ENCODE measurements at regions not wholly inside any gene's neighbourhood (a gene's known extent, or its start where the extent isn't known, plus 50 kb on each side); places are given as distances from the start of the nearest gene placed in this dataset.

DNA sequence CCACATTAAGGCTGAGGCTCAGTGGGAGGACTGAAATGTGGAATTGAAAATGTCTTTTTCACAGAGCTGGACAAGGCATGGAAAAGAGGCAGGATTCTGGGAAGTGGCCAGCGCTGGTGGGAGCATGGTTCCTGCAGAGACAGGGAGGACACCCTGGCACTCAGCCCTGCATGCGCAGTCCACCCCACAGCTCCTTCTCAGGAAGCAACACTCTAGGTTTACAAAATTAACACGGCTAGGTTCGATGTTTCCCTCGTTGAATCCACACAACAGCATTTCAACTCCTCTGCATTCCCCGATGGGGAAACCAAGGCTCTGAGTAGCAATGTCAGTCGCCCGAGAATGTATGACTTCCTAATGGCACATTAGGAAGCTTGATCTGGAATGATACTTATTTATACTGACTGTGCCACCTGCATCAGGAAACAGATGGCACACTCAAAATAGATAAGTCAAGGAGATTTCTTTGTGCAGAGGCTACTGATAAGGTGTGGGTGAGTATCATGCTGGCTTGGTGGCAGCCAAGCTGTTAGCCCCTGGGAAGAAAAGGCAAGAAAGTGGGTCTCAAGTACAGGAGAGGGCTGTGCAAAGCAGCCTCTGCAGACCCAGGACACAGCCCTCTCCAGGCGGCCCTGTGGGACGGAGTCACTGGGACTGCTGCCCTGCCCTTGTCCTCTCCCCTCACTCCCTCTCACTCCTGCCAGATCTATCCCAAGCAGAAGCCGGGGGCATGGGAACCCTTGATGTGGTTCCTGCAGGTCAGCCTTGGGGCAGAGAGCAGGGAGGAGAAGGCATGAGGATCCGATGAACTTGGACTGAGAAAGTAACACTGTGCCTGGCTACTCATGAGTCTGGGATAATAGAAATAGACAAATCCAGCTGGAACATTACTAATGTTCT is 158.4 kb upstream of the FHL2 start:
- no peaks in the 10 kb centered on the region for H3K4me1 ChIP-seq (ENCODE audit: insufficient read depth, low read length)
- no peaks in the 10 kb centered on the region for H3K36me3 ChIP-seq (ENCODE audit: insufficient read depth, low read length)
- no peak overlapping the region for H3K4me3 ChIP-seq (ENCODE audit: low read depth in 1 of 2, low read length in 2 of 2)
- no peaks in the 10 kb centered on the region for H3K79me2 ChIP-seq (ENCODE audit: insufficient read depth, low read length)
- H3K4me2 ChIP-seq (ENCODE audit: insufficient read depth, low read length): no peak overlapping the region
- H3K9ac ChIP-seq (ENCODE audit: low read depth, low read length): no peak overlapping the region
- no peak overlapping the region for H2AFZ ChIP-seq (ENCODE audit: low read depth, low read length)
- H4K20me1 ChIP-seq (ENCODE audit: insufficient read depth, low read length): no peaks in the 10 kb centered on the region; the same call in 1 of the 2 replicates
- no peak for TF ChIP-seq CTCF (IDR thresholded peaks at IDR 0.05; ENCODE audit: borderline replicate concordance, extremely low read depth, low read length, poor library complexity, severe bottlenecking)
- TF ChIP-seq EZH2 (IDR thresholded peaks at IDR 0.05; ENCODE audit: borderline replicate concordance, low read depth, low read length, severe bottlenecking): no peak
- no peaks in the 10 kb centered on the region for H3K27me3 ChIP-seq (ENCODE audit: insufficient read depth, low read length, poor library complexity)
- no peak overlapping the region for H3K27ac ChIP-seq (ENCODE audit: low read length)
- DNase-seq: no peak
- no peaks in the 10 kb centered on the region for H3K9me3 ChIP-seq (ENCODE audit: insufficient read depth, low read length, severe bottlenecking)
- ATAC-seq (ENCODE audit: insufficient read depth, low read depth): no peak

DNA sequence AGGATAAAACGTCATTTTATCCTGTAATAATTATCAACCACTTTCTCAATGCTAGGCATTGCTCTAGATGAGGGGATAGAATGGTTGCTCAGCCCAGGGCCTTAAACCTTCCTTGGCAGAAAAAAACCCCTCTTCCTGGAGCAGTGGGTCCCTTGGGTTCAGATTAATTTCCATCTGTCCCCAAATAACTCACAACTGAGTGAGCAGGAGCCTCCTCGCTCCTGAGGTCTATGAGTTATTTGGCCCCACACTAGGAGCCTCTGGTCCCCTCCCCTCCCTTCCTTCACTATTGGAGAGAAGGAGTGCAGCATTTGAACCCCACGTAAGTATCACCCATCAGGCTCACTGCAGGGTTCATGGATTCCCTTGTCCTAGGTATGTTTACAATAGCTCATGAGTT is 157.5 kb upstream of the FHL2 start:
- ATAC-seq (ENCODE audit: insufficient read depth, low read depth): no peak
- H3K27me3 ChIP-seq (ENCODE audit: insufficient read depth, low read length, poor library complexity): no peaks in the 10 kb centered on the region

GRCh38 chr2:105554235-105554634 is 155.4 kb upstream of the FHL2 start:
- Histone ChIP-seq H3K27ac (ENCODE audit: low read length) (no peak overlapping the region), H3K4me1 (ENCODE audit: insufficient read depth, low read length) (no peaks in the 10 kb centered on the region), H3K4me3 (ENCODE audit: low read depth in 1 of 2, low read length in 2 of 2) (no peak overlapping the region), H4K20me1 (ENCODE audit: insufficient read depth, low read length) (no peaks in the 10 kb centered on the region), H3K36me3 (ENCODE audit: insufficient read depth, low read length) (no peaks in the 10 kb centered on the region), H2AFZ (ENCODE audit: low read depth, low read length) (no peak overlapping the region), H3K79me2 (ENCODE audit: insufficient read depth, low read length) (no peaks in the 10 kb centered on the region), H3K27me3 (ENCODE audit: insufficient read depth, low read length, poor library complexity) (no peaks in the 10 kb centered on the region), H3K9ac (ENCODE audit: low read depth, low read length) (no peak overlapping the region), H3K4me2 (ENCODE audit: insufficient read depth, low read length) (no peak overlapping the region), H3K9me3 (ENCODE audit: insufficient read depth, low read length, severe bottlenecking) (no peaks in the 10 kb centered on the region)
- DNase-seq: no peak
- TF ChIP-seq EZH2 (IDR thresholded peaks at IDR 0.05; ENCODE audit: borderline replicate concordance, low read depth, low read length, severe bottlenecking) (no peak), CTCF (IDR thresholded peaks at IDR 0.05; ENCODE audit: borderline replicate concordance, extremely low read depth, low read length, poor library complexity, severe bottlenecking) (no peak)
- ATAC-seq (ENCODE audit: insufficient read depth, low read depth): no peak

More for the DNA sequence above, 157.5 kb upstream of the FHL2 start:
- no peaks in the 10 kb centered on the region for H3K36me3 ChIP-seq (ENCODE audit: insufficient read depth, low read length)
- no peaks in the 10 kb centered on the region; the same call in 1 of the 2 replicates for H4K20me1 ChIP-seq (ENCODE audit: insufficient read depth, low read length)
- TF ChIP-seq CTCF (IDR thresholded peaks at IDR 0.05; ENCODE audit: borderline replicate concordance, extremely low read depth, low read length, poor library complexity, severe bottlenecking) (no peak), EZH2 (IDR thresholded peaks at IDR 0.05; ENCODE audit: borderline replicate concordance, low read depth, low read length, severe bottlenecking) (no peak)
- no peak overlapping the region for H3K4me2 ChIP-seq (ENCODE audit: insufficient read depth, low read length)
- no peak overlapping the region for H3K27ac ChIP-seq (ENCODE audit: low read length)
- H3K79me2 ChIP-seq (ENCODE audit: insufficient read depth, low read length): no peaks in the 10 kb centered on the region
- no peaks in the 10 kb centered on the region for H3K4me1 ChIP-seq (ENCODE audit: insufficient read depth, low read length)
- H3K9ac ChIP-seq (ENCODE audit: low read depth, low read length): no peak overlapping the region
- DNase-seq: no peak
- H3K4me3 ChIP-seq (ENCODE audit: low read depth in 1 of 2, low read length in 2 of 2): no peak overlapping the region
- H2AFZ ChIP-seq (ENCODE audit: low read depth, low read length): no peak overlapping the region
- H3K9me3 ChIP-seq (ENCODE audit: insufficient read depth, low read length, severe bottlenecking): no peaks in the 10 kb centered on the region
